Stimulated activated CD4-positive, alpha-beta T cell treated with anti-CD3 and anti-CD28 coated beads, Interleukin-15, amount 100 ng/mL, for 1 hour (primary cell): ENCODE measurements at regions not wholly inside any gene's neighbourhood (a gene's known extent, or its start where the extent isn't known, plus 50 kb on each side); places are given as distances from the start of the nearest gene placed in this dataset.
"Not testable (repeated sequence)": the region's sequence is repeated elsewhere in the genome, so short reads cannot be mapped to it uniquely, and the experiment has no call there.

Experiments
- DNase-seq, 2 donors: peaks; one replicate each; pipeline ENCODE4 v3.0.0-alpha.2; 2020; ENCODE audit warnings: low read depth in 1 of 2, low spot score in 1 of 2

DNA sequence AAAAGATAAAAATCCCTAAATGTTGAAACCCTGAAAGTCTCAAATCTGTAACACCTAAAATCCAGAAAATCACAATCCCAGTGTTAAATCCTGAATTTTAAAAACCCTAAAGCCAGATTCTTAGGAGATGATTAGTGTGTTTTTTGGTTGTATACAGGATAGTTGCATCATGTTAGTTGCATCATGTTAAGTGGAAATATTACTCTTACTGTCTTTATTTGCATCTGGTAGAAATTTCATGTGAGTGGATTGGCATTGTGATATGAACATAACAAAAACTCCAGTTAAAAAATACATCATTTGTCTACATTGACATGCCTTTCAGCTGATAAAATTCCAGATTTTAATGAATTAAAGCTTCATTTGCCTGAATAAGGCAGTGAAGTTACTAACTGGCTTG is 683.1 kb upstream of the ACVR2A start:
- DNase-seq, result no peak

DNA sequence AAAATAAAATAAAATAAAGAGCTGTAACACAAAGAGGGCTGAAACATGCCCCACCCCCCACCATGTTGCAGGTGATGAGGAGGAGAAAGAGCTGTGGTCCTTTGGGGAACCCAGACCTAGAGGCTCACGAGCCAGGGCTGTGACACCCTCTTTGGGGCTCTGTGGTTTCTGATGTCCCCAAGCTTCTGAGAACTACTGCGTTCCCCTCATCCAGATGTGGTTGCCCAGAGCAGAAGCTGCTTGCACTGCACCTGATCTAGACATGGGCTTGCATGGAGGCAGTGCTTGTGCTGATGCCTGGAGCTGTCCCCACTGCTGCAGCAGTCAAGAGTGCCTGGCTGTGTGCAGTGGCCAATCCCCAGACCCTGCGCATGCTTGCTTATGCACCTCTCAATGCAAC is 687.9 kb upstream of the ACVR2A start:
- no peak for DNase-seq

- DNase-seq, result no peak
These were observed 694.6 kb upstream of the ACVR2A start for GRCh38 chr2:147150241-147150635.

DNA sequence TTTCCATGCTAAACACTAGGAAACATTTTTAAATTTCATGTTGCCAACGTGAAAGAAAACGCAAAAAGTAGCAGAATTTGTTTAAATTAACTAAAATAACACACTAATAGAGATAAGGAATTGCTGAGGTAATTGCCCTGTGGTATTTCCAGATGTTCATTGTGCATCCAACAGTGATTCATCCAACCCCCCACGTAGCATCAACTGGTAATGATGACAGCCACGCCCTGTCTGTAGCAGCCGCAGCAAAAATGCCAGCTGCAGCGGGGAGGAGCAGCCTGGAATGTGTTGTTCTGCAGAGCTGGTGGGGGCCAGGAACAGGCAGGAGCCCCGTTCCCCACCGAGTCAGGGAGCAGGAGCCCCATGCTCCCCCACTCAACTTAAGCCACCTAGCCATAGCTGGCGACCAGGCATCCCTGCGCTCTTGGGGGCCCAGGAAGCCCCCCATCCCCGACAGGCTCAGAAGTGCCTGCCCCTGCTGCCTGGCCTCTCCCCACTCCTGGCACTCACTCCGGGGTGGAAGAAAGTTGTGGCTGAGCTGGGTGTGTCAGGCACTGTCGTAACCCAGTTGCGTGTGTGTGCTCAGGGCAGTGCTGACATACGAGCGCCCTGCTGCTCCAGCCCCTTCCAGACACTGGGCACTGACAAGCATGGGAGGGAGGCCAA is 695.1 kb upstream of the ACVR2A start:
- no peak for DNase-seq

GRCh38 chr2:147147802-147148201 is 697.0 kb upstream of the ACVR2A start:
- DNase-seq, result no peak

DNA sequence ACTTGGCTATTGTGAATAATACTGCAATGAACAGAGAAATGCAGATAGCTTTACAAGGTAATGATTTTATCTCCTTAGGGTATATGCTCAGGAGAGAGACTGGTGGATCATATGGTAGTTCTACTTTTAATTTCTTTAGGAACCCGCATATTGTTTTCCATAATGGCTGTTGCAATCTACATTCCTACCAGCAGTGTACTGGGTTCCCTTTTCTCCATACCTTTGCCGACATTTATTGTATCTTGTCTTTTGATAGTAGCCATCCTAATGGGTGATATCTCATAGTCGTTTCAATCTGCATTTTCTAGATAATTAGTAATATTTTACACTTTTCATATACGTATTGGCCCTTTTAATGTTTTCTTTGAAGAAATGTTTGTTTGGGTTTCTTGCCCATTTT is 702.9 kb upstream of the ACVR2A start:
- no peak for DNase-seq

GRCh38 chr2:147139732-147140131 is 705.1 kb upstream of the ACVR2A start:
- DNase-seq, result not testable (repeated sequence)

DNA sequence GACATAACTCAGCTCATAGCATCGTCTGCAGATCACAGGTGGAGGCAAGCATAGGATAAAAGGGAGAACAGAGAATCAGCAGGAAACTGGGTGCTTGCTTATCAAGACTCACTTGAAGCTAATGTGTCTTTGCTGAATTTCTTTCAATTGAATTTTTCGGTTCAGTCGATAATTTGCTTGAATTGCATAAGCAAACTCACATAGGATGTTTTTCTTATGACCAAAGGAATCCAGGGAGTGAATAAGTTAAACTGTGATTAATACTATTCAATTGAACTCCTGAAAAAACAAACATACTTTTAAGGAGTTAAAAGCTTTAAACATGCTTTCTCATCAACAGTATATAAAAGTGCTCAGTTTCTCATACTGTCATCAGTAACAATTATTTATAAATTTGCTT is 707.1 kb upstream of the ACVR2A start:
- DNase-seq, result no peak

- no peak for DNase-seq
These were observed 709.5 kb upstream of the ACVR2A start for GRCh38 chr2:147135376-147135775.

DNA sequence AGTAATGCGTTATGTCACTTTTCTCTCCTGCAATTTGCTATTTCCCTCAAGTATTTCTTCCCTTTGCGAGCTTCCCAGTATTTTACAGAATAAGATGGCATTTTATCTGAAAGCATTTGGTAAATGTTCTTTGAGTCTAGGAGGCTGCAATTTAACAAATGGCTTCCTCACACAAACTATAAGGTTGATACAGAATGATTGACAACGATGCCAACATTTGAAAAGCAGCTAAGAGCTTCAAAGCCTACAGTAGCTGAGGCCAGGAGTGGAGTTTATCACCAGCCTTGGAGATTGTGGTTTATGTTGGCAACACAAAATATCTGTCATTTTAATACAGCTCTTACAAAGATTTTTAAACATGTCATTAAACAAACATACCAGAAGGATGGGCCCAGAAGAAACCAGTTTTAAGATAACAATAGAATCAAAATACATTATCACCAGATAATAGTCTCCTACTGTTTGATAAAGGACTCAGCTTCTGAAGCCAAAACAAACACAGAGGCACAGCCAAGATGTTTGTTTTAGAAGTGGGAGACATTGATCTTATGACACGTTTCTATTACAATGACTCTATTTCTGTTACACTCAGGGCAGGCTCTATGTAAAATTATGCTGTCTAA is 711.4 kb upstream of the ACVR2A start:
- DNase-seq, result no peak

DNA sequence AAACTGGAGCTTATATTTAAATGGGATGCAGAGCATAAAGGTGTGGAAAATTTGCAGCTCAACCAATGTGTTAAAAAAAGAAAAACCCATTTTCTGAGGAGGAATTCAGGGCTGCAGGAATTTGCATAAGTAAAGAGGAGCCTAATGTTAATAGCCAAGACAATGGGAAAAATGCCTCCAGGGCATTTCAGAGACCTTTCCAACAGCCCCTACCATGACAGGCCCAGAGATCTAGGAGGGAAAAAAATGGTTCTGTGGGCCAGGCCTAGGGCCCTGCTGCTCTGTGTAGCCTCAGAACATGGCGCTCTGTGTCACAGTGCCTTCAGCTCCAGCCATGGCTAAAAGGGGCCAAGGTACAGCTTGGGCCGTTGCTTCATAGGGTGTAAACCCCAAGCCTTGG is 719.7 kb upstream of the ACVR2A start:
- no peak for DNase-seq

DNA sequence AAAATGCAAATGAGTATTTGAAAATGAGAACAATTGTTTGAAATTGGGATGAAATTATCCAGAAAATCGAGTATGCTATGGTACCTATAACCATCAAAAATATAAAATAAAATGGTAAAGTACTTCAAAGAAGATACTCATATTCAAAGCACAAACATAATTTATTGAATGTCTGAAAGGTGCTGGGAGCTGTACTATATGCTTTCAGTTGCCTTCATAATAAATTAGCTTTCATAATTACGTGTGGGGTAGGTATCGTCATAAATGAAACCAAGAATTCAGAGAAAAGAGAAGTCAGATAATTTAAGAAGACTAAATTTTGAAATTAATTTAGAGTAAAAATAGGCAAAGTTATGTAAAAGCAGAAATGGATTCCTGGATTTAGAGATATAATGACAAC is 721.9 kb upstream of the ACVR2A start:
- DNase-seq, result no peak

DNA sequence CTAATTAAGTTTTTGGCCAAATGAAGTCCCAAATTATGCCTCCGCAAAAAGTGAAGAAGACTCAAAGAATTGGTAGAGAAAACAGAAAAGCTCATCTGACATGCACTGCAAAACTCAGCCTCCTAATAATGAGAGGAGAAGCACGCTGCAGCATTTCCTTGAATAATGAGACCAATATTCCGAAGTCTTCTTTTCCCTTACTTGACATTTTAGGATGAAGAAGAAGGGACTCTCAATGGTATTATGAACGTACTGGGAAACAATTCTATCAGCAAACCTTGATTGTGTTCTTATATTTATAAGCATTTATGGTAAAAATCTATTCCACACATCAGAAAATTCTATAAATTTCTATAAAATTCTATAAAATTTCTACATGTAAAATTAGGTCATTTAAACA is 733.9 kb upstream of the ACVR2A start:
- DNase-seq, result no peak

GRCh38 chr2:147110317-147110716 is 734.5 kb upstream of the ACVR2A start:
- DNase-seq, result no peak

GRCh38 chr2:147109291-147109690 is 735.5 kb upstream of the ACVR2A start:
- DNase-seq, result no peak

GRCh38 chr2:147108548-147108947 is 736.3 kb upstream of the ACVR2A start:
- DNase-seq, result no peak

DNA sequence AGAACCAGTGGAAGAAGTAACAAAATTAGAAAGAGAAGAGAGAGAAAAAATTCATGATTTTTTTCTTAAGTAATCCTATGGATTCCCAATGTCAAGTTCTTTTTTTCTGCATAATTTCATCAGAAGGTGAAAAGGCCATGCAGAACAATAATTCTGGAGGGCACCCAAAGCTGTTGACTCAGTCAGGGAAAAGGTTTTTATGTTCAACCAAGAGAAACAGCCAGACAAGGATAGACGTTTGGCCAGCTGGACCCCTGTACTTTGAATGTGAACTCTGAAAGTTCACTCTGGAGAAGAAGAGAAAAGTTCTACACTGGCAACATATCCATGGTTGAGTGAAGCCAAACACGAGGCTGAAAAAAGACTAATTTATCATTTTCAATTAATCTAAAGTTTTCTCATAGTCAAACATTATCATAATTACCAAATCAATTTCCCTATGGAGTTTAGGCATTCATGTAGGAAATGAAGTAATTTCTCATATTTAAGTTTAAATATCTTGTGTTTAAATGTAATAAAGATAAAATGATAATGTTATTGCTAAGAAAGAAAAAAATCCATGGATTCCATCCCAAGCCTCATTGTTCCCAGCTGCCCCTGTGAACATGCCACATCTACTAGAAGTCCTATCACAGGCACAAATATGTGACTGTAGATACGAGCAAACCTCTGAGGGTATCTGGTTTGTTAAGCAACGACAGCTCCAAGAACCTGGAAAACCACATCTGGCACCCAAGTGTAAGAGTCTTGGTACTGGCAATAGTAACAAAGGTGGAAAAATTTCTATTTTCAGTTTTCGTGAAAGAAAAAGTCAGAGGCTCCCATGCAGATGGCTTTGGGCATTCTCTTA is 742.7 kb upstream of the ACVR2A start:
- no peak for DNase-seq

- DNase-seq, result no peak
These were observed 744.3 kb upstream of the ACVR2A start for GRCh38 chr2:147100406-147101035.

- DNase-seq, result no peak
These were observed 745.0 kb upstream of the ACVR2A start for GRCh38 chr2:147099845-147100244.

- no peak for DNase-seq
These were observed 745.9 kb upstream of the ACVR2A start for GRCh38 chr2:147098940-147099339.

DNA sequence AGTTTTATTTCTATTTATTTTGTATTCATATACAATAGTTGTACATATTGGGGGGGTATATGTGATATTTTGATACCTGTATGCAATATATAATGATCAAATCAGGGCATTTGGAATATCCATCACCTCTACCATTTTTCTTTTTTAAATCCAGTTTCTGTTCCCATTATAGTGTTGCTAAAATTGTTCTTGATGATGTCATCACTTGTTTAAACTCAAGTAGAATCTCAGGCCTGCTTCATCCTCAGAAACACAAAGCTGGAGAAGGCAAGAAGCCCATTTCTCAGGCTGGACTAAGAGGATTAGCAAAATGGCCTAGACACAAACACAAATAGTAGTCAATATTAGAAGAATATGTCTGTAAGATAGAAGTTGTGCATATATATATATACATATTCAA is 747.1 kb upstream of the ACVR2A start:
- DNase-seq, result no peak

- no peak for DNase-seq
These were observed 748.2 kb upstream of the ACVR2A start for GRCh38 chr2:147096671-147097070.
